ENCODE measurements at regions not wholly inside any gene's neighbourhood (a gene's known extent, or its start where the extent isn't known, plus 50 kb on each side); places are given as distances from the start of the nearest gene placed in this dataset.
"Not testable (repeated sequence)": the region's sequence is repeated elsewhere in the genome, so short reads cannot be mapped to it uniquely, and the experiment has no call there.

- Histone ChIP-seq H3K36me3 (ENCODE audit: control insufficient read depth, insufficient read depth, low read length) (no peaks in the 10 kb centered on the region), H3K27me3 (ENCODE audit: control insufficient read depth, insufficient read depth, low read length) (no peaks in the 10 kb centered on the region), H3K9me3 (ENCODE audit: control insufficient read depth, insufficient read depth, low read depth, low read length) (no peaks in the 10 kb centered on the region), H3K4me1 (ENCODE audit: control insufficient read depth, insufficient read depth, low read length) (peaks cover 14% of the 10 kb centered on the region), H3K27ac (ENCODE audit: low read depth, low read length) (no peak overlapping the region), H3K9ac (ENCODE audit: low read length) (no peak overlapping the region), H3K4me3 (ENCODE audit: low read depth, low read length) (no peak overlapping the region)
Observed at GRCh38 chrX:95762716-95763115, 921.9 kb upstream of the DIAPH2 start.

- Histone ChIP-seq H3K9ac (ENCODE audit: low read length) (no peak overlapping the region), H3K9me3 (ENCODE audit: control insufficient read depth, insufficient read depth, low read depth, low read length) (no peaks in the 10 kb centered on the region), H3K4me3 (ENCODE audit: low read depth, low read length) (peak overlapping the region; percentile 49), H3K36me3 (ENCODE audit: control insufficient read depth, insufficient read depth, low read length) (no peaks in the 10 kb centered on the region), H3K27ac (ENCODE audit: low read depth, low read length) (no peak overlapping the region), H3K27me3 (ENCODE audit: control insufficient read depth, insufficient read depth, low read length) (no peaks in the 10 kb centered on the region), H3K4me1 (ENCODE audit: control insufficient read depth, insufficient read depth, low read length) (peaks cover 14% of the 10 kb centered on the region)
Observed at GRCh38 chrX:95764972-95765451, 919.6 kb upstream of the DIAPH2 start.

GRCh38 chrX:95771198-95771597, 913.4 kb upstream of the DIAPH2 start:
- not testable (repeated sequence) for H3K9ac ChIP-seq (ENCODE audit: low read length); H3K27ac ChIP-seq (ENCODE audit: low read depth, low read length); H3K4me1 ChIP-seq (ENCODE audit: control insufficient read depth, insufficient read depth, low read length); H3K9me3 ChIP-seq (ENCODE audit: control insufficient read depth, insufficient read depth, low read depth, low read length); H3K4me3 ChIP-seq (ENCODE audit: low read depth, low read length); H3K27me3 ChIP-seq (ENCODE audit: control insufficient read depth, insufficient read depth, low read length); H3K36me3 ChIP-seq (ENCODE audit: control insufficient read depth, insufficient read depth, low read length)

- H3K9ac ChIP-seq (ENCODE audit: low read length): no peak overlapping the region
- H3K36me3 ChIP-seq (ENCODE audit: control insufficient read depth, insufficient read depth, low read length): no peaks in the 10 kb centered on the region
- H3K9me3 ChIP-seq (ENCODE audit: control insufficient read depth, insufficient read depth, low read depth, low read length): peaks cover 2% of the 10 kb centered on the region; the same call in 1 of the 2 replicates
- no peaks in the 10 kb centered on the region for H3K4me1 ChIP-seq (ENCODE audit: control insufficient read depth, insufficient read depth, low read length)
- no peak overlapping the region for H3K4me3 ChIP-seq (ENCODE audit: low read depth, low read length)
- no peaks in the 10 kb centered on the region for H3K27me3 ChIP-seq (ENCODE audit: control insufficient read depth, insufficient read depth, low read length)
- H3K27ac ChIP-seq (ENCODE audit: low read depth, low read length): no peak overlapping the region
Observed at GRCh38 chrX:95791876-95792275, 892.8 kb upstream of the DIAPH2 start.

GRCh38 chrX:95797344-95797743, 887.3 kb upstream of the DIAPH2 start:
- Histone ChIP-seq H3K36me3 (ENCODE audit: control insufficient read depth, insufficient read depth, low read length) (no peaks in the 10 kb centered on the region), H3K4me1 (ENCODE audit: control insufficient read depth, insufficient read depth, low read length) (no peaks in the 10 kb centered on the region), H3K27ac (ENCODE audit: low read depth, low read length) (no peak overlapping the region), H3K27me3 (ENCODE audit: control insufficient read depth, insufficient read depth, low read length) (no peaks in the 10 kb centered on the region), H3K9ac (ENCODE audit: low read length) (no peak overlapping the region), H3K4me3 (ENCODE audit: low read depth, low read length) (no peak overlapping the region), H3K9me3 (ENCODE audit: control insufficient read depth, insufficient read depth, low read depth, low read length) (peaks cover 10% of the 10 kb centered on the region)

- H3K27me3 ChIP-seq (ENCODE audit: control insufficient read depth, insufficient read depth, low read length): no peaks in the 10 kb centered on the region; the same call in 1 of the 2 replicates
- no peaks in the 10 kb centered on the region for H3K9me3 ChIP-seq (ENCODE audit: control insufficient read depth, insufficient read depth, low read depth, low read length)
- no peak overlapping the region for H3K27ac ChIP-seq (ENCODE audit: low read depth, low read length)
- H3K4me1 ChIP-seq (ENCODE audit: control insufficient read depth, insufficient read depth, low read length): no peaks in the 10 kb centered on the region
- no peak overlapping the region for H3K4me3 ChIP-seq (ENCODE audit: low read depth, low read length)
- H3K36me3 ChIP-seq (ENCODE audit: control insufficient read depth, insufficient read depth, low read length): no peaks in the 10 kb centered on the region
- H3K9ac ChIP-seq (ENCODE audit: low read length): no peak overlapping the region
Observed at GRCh38 chrX:95823796-95824195, 860.8 kb upstream of the DIAPH2 start.

GRCh38 chrX:95835223-95835622, 849.4 kb upstream of the DIAPH2 start:
- no peaks in the 10 kb centered on the region for H3K4me1 ChIP-seq (ENCODE audit: control insufficient read depth, insufficient read depth, low read length)
- H3K36me3 ChIP-seq (ENCODE audit: control insufficient read depth, insufficient read depth, low read length): no peaks in the 10 kb centered on the region
- no peak overlapping the region for H3K9ac ChIP-seq (ENCODE audit: low read length)
- no peaks in the 10 kb centered on the region for H3K27me3 ChIP-seq (ENCODE audit: control insufficient read depth, insufficient read depth, low read length)
- no peaks in the 10 kb centered on the region for H3K9me3 ChIP-seq (ENCODE audit: control insufficient read depth, insufficient read depth, low read depth, low read length)
- no peak overlapping the region for H3K27ac ChIP-seq (ENCODE audit: low read depth, low read length)
- H3K4me3 ChIP-seq (ENCODE audit: low read depth, low read length): no peak overlapping the region

GRCh38 chrX:95836517-95836916, 848.1 kb upstream of the DIAPH2 start:
- H3K4me1 ChIP-seq (ENCODE audit: control insufficient read depth, insufficient read depth, low read length): no peaks in the 10 kb centered on the region
- no peaks in the 10 kb centered on the region for H3K9me3 ChIP-seq (ENCODE audit: control insufficient read depth, insufficient read depth, low read depth, low read length)
- H3K27ac ChIP-seq (ENCODE audit: low read depth, low read length): no peak overlapping the region
- H3K4me3 ChIP-seq (ENCODE audit: low read depth, low read length): no peak overlapping the region
- H3K36me3 ChIP-seq (ENCODE audit: control insufficient read depth, insufficient read depth, low read length): no peaks in the 10 kb centered on the region
- no peak overlapping the region for H3K9ac ChIP-seq (ENCODE audit: low read length)
- no peaks in the 10 kb centered on the region for H3K27me3 ChIP-seq (ENCODE audit: control insufficient read depth, insufficient read depth, low read length)

- no peaks in the 10 kb centered on the region for H3K9me3 ChIP-seq (ENCODE audit: control insufficient read depth, insufficient read depth, low read depth, low read length)
- no peak overlapping the region for H3K9ac ChIP-seq (ENCODE audit: low read length)
- no peaks in the 10 kb centered on the region for H3K27me3 ChIP-seq (ENCODE audit: control insufficient read depth, insufficient read depth, low read length)
- no peaks in the 10 kb centered on the region for H3K36me3 ChIP-seq (ENCODE audit: control insufficient read depth, insufficient read depth, low read length)
- no peaks in the 10 kb centered on the region for H3K4me1 ChIP-seq (ENCODE audit: control insufficient read depth, insufficient read depth, low read length)
- no peak overlapping the region for H3K4me3 ChIP-seq (ENCODE audit: low read depth, low read length)
- H3K27ac ChIP-seq (ENCODE audit: low read depth, low read length): no peak overlapping the region
Observed at GRCh38 chrX:95841863-95842262, 842.8 kb upstream of the DIAPH2 start.

GRCh38 chrX:95860127-95860526, 824.5 kb upstream of the DIAPH2 start:
- H3K4me3 ChIP-seq (ENCODE audit: low read depth, low read length): no peak overlapping the region
- no peaks in the 10 kb centered on the region; the same call in 1 of the 2 replicates for H3K27me3 ChIP-seq (ENCODE audit: control insufficient read depth, insufficient read depth, low read length)
- peaks cover 7% of the 10 kb centered on the region; the same call in 1 of the 2 replicates for H3K9me3 ChIP-seq (ENCODE audit: control insufficient read depth, insufficient read depth, low read depth, low read length)
- H3K27ac ChIP-seq (ENCODE audit: low read depth, low read length): no peak overlapping the region
- no peak overlapping the region for H3K9ac ChIP-seq (ENCODE audit: low read length)
- H3K4me1 ChIP-seq (ENCODE audit: control insufficient read depth, insufficient read depth, low read length): no peaks in the 10 kb centered on the region
- H3K36me3 ChIP-seq (ENCODE audit: control insufficient read depth, insufficient read depth, low read length): no peaks in the 10 kb centered on the region

- H3K36me3 ChIP-seq (ENCODE audit: control insufficient read depth, insufficient read depth, low read length): no peaks in the 10 kb centered on the region
- H3K4me1 ChIP-seq (ENCODE audit: control insufficient read depth, insufficient read depth, low read length): no peaks in the 10 kb centered on the region
- H3K9ac ChIP-seq (ENCODE audit: low read length): no peak overlapping the region
- H3K27ac ChIP-seq (ENCODE audit: low read depth, low read length): no peak overlapping the region
- peaks cover 3% of the 10 kb centered on the region; the same call in 1 of the 2 replicates for H3K9me3 ChIP-seq (ENCODE audit: control insufficient read depth, insufficient read depth, low read depth, low read length)
- H3K27me3 ChIP-seq (ENCODE audit: control insufficient read depth, insufficient read depth, low read length): no peaks in the 10 kb centered on the region
- H3K4me3 ChIP-seq (ENCODE audit: low read depth, low read length): no peak overlapping the region
Observed at GRCh38 chrX:95875661-95876060, 809.0 kb upstream of the DIAPH2 start.

- peaks cover 3% of the 10 kb centered on the region; the same call in 1 of the 2 replicates for H3K9me3 ChIP-seq (ENCODE audit: control insufficient read depth, insufficient read depth, low read depth, low read length)
- H3K4me1 ChIP-seq (ENCODE audit: control insufficient read depth, insufficient read depth, low read length): no peaks in the 10 kb centered on the region
- H3K4me3 ChIP-seq (ENCODE audit: low read depth, low read length): no peak overlapping the region
- H3K27ac ChIP-seq (ENCODE audit: low read depth, low read length): no peak overlapping the region
- no peaks in the 10 kb centered on the region for H3K36me3 ChIP-seq (ENCODE audit: control insufficient read depth, insufficient read depth, low read length)
- no peaks in the 10 kb centered on the region for H3K27me3 ChIP-seq (ENCODE audit: control insufficient read depth, insufficient read depth, low read length)
- no peak overlapping the region for H3K9ac ChIP-seq (ENCODE audit: low read length)
Observed at GRCh38 chrX:95878874-95879273, 805.8 kb upstream of the DIAPH2 start.
